Stimulated activated CD4-positive, alpha-beta T cell treated with anti-CD3 and anti-CD28 coated beads, Interleukin-4, amount 100 ng/mL, for 4 hours (primary cell): ENCODE measurements at regions not wholly inside any gene's neighbourhood (a gene's known extent, or its start where the extent isn't known, plus 50 kb on each side); places are given as distances from the start of the nearest gene placed in this dataset.

Source experiments
- DNase-seq, 2 experiments: peaks; one replicate each; pipeline ENCODE4 v3.0.0-alpha.2; 2020

- no peak for DNase-seq
Observed at GRCh38 chr5:125348936-125349831, 602.7 kb upstream of the ZNF608 start.

- DNase-seq = no peak
Observed at GRCh38 chr5:125357660-125358059, 611.2 kb upstream of the ZNF608 start.

DNA sequence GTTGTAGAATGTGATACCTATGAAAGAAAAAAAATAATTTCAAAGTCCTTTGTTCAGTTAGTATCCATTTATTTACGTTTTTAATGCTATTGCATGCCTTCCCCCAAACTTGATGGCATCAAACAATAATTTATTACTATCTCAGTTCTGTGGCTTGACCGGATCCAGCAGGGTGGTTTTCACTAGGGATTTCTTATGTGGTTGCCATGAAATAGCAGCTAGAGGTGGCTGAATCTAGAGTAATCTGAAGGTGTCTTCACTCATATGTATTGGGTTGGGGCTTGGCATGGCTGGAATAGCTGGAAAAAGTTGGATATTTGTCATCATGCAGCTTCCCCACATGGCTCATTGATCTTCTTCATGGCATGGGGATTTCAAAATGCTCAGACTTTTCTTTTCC, 619.3 kb upstream of the ZNF608 start:
- DNase-seq = no peak

DNA sequence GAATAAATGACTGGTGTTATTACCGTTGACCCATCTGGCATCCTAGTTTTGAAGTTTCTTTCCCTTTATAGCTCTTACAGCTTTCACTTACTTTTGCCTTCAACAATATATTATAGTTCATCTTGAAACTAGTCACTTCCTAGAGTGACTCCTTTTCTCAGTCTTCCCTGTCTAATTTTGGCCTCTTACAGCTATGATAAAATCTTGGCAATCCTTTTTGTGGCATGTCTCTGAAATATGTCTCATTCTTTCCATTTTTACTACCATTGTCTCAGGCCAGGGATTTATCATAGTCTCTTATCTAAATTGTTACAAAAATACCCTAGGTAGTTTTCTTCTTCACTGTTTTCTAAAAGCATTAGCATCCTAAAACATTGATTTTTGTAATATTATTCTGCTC, 621.3 kb upstream of the ZNF608 start:
- no peak for DNase-seq

GRCh38 chr5:125370461-125371205, 624.2 kb upstream of the ZNF608 start:
- no peak for DNase-seq

GRCh38 chr5:125372694-125373631, 626.5 kb upstream of the ZNF608 start:
- no peak for DNase-seq

DNA sequence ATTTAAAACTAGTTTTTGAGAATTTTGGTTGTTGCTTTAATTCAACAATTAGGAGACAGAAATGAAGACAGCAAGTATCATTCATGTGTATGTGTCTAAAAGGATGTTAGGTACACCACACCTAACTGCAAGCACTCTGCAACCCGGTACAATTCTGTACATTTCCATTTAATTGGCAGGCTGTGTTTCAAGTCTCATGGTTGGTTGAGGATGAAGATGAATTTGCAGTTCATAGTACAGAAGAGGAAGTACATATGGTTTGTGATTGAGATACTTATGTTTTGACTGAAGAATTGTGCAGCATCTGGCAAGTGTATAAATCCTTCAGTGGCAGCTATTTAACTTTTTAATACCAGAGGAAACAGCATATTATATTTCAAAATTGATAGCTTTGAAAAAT, 628.7 kb upstream of the ZNF608 start:
- no peak for DNase-seq

DNA sequence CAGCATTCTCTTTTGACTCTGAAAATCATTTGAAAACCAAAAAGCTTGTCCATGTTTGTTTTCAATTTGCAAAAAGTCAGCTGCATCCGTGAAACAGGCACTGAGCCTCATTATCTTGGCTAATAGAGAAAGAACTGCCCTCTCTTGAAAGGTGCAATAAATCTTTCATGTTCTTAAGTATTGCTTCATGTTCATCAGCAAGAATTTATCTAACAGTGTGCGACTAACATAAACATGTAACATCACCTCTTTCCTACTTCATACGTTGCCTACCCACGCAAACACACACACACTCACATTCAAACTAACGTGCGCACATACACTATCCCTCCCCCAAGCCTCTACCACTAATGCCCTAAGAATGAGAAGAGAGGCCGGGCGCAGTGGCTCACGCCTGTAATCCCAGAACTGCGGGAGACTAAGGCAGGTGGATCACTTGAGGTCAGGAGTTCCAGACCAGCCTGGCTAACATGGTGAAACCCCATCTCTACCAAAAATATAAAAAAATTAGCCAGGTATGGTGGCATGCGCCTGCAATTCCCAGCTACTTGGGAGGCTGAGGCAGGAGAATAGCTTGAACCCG, 629.7 kb upstream of the ZNF608 start:
- no peak for DNase-seq

DNA sequence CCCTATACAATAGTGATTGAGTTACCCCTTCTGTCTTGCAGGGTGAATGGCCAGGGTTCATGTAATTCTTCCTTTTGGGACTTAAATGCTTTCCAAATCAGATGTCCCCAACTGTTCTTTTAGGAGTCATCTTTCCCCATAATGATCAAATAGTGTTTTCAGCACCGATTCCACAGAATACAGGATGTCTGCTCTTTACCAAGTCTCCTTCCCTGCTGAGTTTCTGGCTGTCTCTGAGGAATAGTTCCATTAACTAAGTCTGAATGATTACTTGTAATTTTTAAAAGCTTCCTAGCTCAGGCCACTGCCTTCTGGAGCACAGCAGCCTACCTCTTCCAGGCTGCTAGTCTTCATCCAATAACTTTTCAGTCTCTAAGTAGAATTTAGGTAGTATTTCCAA, 630.7 kb upstream of the ZNF608 start:
- no peak for DNase-seq

GRCh38 chr5:125381290-125381689, 634.9 kb upstream of the ZNF608 start:
- DNase-seq = no peak

DNA sequence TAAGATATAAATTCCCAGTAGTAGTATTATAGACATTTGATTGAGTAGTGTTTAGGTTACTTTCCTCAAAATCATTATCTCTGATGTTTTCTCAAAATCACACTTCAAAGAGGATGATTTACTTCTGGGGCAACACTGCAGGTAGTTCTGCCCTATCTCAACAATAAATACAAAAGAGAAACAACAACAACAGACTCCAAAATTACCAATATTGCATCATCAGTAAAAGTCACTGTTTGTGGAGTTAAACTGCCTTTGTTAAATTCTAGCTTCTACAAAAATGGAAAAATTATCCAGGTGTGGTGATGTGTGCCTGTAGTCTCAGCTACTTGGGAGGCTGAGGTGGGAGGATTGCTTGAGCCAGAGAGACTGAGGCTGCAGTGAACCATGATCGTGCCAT, 637.6 kb upstream of the ZNF608 start:
- DNase-seq = no peak

DNA sequence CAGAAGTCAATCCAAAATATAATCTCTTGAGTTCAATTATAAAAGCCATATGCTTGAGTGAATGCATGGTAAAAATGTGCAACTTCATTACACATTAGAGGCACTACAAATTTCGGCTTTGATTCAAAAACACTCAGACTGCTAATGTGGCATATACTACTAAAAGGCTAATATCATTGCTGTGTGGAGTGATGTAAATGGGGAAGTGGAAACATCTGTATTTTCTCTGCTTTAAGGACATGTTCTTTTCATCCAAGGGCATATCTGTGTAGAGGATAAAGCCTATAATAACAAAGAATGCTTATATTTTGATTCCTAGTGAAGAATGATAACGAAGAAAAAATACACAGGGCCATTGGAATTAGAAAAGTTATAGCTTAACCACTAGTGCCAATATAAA, 643.9 kb upstream of the ZNF608 start:
- DNase-seq = no peak

DNA sequence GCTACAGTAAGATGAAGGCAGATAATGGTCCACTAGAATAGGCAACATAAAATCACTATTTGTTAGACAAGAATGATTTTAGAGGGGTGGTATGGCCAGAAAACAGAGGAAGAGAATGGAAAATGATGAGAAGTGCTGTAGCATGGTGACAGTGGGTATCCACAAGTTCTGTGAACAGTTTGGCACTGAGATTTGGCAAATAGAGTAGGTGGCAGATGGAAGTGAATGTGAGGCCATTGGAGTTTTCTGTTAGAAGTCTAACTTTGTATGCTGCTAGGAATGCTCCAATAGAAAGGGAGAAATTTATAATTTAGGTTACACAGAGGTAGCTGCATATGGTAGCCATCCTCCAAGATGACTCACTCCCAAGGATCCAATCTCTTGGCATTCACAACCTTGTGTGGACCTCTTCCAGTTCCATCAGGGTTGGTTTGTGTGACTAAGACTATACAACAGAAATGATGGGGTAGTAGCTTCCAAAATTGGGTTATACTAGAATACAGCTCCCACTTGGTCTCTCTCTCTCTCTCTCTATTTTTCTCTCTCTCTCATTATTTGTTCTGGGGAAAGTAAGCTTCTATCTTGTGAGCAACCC, 646.9 kb upstream of the ZNF608 start:
- DNase-seq = no peak

- no peak for DNase-seq
Observed at GRCh38 chr5:125394661-125395280, 648.3 kb upstream of the ZNF608 start.

- DNase-seq = no peak
Observed at GRCh38 chr5:125396462-125396861, 650.0 kb upstream of the ZNF608 start.

DNA sequence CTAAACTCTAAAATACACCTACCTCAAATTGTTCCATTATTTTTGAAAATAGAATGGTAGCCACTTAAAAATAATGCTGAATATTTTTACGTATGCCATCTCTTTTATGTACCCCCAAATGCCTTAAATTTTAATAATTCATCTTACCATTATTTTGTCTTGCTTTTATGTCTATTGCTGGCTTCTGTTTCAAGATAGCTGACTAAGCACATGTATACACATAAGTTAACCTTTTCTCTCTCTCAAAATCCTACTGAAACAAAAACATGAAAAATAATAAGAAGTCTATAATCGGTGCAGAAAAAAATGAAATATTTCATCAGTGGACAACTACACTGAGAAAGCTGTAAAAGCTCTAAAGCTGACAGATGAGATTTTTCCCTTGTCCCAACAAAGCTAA, 652.0 kb upstream of the ZNF608 start:
- DNase-seq = no peak

GRCh38 chr5:125399885-125400284, 653.4 kb upstream of the ZNF608 start:
- no peak for DNase-seq

DNA sequence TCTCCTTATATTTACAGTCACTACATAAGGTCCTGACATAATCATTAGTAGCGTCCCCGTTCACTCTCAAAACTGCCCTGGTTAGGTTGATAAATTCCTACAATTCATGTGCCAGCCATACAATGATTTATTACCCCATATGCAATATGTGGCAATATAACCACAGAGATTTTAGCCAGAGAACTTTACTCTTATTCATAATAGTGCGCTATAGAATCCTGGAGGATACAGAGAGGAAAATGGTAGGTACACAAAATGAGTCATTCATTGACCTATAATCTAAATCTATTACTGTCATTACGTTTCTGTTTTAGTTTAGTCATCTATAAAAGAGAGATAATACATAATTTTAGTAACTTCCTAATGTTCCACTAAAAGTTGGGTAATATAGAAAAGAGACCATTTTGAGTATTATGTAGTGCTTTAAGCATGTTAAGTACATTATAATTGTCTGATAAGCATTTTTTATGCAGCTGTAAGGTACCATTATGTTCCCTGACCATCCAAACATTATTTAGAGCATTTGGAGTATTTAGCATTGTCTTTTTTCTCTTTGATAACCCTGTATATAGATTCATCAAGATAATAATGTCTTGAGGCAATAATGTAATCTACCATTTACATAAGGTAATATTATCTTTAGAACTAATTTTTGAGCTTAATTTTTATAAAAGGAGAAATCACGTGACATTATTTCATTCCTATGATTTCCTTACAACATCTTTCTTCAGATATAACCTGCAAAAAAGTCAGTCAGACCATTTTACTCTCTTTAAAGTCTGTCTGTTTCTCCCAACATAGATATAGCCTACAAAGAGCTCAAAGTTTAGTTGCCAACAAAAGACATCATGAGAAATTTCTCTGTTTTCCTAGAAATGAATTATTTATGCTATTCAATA, 655.5 kb upstream of the ZNF608 start:
- DNase-seq = no peak

DNA sequence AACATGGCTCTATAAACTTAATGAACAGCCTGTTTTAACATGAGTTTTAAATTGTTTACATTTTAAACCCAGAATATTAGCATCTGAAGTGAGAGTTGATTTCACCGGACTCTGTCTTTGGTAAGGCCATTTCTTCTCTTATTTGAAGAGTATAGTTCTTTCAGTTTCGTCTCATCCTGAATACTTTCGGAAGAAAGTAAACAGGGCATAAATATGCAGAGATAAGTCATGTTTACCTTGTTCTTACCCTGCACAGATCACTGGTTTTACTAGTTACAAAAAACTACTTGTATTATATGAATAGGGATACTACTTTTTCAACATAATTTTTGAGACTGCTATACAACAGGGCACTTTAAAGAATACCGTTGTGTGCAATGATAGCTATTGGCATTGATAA, 656.3 kb upstream of the ZNF608 start:
- DNase-seq = no peak

- no peak for DNase-seq
Observed at GRCh38 chr5:125404056-125404455, 657.6 kb upstream of the ZNF608 start.
